ENCODE measurements at regions not wholly inside any gene's neighbourhood (a gene's known extent, or its start where the extent isn't known, plus 50 kb on each side); places are given as distances from the start of the nearest gene placed in this dataset.
A peak's percentile ranks its signal among the peaks of the same experiment; 100 is the strongest.

GRCh38 chr2:11018651-11019185 lies 107.0 kb downstream of the KCNF1 start:
- no peak for DNase-seq

DNA sequence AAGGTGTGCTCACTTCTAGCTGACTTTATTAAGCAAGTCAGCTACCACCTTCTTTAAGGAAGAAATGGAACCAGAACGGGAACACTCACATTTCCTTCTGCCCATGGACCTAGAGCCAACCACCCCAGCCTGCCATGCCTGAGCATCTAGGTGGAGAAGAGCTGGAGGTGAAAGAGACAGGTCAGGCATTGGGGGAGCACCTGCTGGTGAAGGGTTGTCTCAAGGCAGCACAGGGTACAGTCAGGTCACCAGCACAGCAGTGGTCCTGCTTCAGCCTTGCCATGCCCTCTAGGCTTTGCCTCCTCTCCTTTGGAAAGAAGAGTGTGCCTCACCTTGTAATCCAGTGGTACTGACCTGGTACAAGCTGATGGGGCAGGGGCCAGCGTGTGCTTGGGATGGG lies 107.9 kb downstream of the KCNF1 start:
- no peak for DNase-seq

GRCh38 chr2:11022064-11022463 lies 110.3 kb downstream of the KCNF1 start:
- no peak for DNase-seq

GRCh38 chr2:11022591-11023273 lies 111.0 kb downstream of the KCNF1 start:
- no peak for DNase-seq

DNA sequence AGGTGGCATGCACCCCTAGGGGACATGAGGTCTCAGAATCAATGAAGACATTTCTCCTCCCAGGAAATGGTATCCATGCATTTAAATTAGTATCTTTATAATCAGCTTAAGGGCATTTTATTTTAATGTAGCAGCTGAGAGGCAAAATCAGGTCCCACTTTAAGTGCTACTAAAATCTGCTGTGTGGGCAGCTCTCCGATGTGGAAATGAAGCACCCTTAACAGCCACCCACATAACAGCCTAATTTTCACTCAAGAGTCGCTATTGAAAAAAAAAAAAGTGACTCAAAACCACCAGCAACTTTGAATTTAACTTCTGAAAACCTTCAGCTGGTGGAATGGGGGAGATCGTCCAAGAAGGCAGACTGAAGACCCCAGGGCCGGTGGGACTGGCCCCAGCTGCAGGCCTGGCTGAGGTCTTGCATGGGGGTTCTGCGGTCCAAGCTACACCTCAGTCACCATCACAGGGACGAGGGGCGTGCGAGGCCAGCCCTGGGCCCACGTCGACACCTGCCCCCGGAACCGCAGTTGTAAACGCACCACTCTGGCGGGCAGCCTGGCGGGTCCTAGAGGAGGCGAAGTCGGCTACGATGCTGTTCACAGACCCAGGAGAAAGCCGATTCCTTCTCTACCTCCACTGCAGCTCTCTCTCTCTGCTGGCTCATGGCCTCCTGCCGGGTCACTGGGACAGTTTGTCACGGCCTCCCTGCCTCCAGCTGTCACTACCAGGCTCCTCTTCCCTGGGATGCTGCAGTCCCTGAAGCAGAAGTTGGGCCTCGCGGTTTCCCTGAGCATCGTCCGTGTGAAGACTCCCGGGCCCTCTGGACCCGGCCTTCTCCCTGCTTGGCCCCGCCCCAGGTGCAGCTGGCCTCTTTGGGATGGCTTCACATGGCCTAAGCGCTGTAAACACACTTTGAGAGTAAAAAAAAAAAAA lies 111.9 kb downstream of the KCNF1 start:
- DNase-seq, result no peak

DNA sequence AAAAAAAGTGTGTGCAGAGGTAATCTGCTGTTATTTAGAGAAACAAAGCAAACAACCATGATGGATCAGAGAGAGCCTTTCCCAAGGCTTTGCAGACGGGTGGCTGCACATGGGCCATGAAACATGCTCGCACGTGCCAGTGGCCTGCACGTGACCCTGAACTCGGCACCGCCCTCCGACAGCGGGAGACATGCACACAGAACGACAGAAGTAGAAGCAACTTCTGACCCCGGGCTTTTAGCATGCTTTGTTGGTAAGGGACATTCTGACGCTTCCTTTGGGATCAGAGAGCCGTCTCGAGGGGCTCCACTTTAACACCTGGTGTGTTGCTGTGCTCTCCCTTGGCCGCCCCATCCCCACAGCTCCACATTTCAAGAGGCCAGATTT lies 112.5 kb downstream of the KCNF1 start:
- DNase-seq, result peak; percentile 17

DNA sequence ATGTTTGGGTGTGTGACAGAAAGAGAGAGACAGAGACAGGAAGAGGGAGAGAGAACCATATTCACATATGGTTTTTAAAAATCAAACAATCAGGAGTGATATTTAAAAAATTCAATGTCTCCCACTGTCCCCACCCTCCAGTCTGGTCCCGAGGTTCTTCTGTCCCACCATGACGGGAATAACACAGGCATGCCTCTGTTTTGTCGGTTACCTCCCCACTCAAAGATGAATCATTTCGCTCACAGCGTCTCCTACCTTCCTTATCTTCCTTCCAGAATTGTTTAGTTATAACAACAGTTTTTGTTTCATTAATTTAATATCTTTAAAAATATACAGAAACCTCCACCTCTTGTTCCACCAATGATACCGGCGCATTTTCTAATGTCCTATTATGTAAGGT lies 113.0 kb downstream of the KCNF1 start:
- DNase-seq, result no peak

- no peak for DNase-seq
Measured at GRCh38 chr2:11026286-11026921, 114.7 kb downstream of the KCNF1 start.

- no peak for DNase-seq
Measured at GRCh38 chr2:11027195-11027594, 115.5 kb downstream of the KCNF1 start.

DNA sequence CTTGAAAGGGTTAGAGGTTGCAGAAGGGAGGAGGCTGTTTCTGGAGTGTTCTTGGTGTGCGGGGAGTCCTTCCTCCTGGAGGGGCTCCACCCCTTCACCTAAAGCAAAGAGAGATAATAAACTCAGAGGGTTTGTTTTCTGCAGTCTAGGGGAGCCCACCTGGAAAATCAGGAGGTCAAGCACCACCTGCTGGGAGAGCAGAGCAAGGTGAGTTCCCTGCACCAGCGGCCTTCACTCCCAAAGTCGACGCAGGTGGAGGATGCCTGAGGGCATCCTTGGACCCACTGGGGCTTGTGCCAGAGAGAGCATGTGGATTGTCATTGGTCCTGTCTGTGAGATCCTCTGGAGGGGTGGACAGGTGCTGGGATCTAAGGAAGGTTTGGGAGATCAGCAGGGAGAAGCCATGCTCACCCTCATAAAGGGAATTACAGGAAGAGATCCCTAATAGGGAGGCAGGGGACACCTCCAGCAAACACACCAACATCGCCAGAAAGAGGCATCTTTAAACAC lies 116.7 kb downstream of the KCNF1 start:
- DNase-seq, result no peak

DNA sequence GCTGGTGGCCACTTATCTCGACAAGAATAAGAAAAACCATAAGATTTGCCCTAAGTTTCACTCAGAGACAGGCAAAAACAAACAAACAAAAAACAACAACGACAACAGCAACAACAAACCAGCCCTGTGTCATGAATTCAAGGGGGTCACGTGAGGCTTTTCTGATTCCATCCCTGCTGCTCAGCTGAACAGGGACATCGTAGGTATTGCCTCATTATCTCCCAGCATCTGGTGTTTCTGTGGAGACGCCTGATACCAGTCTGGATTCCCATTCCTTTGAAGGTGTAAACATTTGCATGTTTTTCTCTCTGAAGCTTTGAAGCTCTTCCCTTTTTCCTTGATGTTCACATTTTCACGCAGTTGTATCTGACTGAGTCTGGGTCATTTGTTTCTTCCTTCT lies 117.4 kb downstream of the KCNF1 start:
- DNase-seq, result no peak

- no peak for DNase-seq
Measured at GRCh38 chr2:11030036-11030435, 118.3 kb downstream of the KCNF1 start.

- DNase-seq, result no peak
Measured at GRCh38 chr2:11030909-11031308, 119.2 kb downstream of the KCNF1 start.

- DNase-seq, result no peak
Measured at GRCh38 chr2:11031876-11032275, 120.1 kb downstream of the KCNF1 start.

DNA sequence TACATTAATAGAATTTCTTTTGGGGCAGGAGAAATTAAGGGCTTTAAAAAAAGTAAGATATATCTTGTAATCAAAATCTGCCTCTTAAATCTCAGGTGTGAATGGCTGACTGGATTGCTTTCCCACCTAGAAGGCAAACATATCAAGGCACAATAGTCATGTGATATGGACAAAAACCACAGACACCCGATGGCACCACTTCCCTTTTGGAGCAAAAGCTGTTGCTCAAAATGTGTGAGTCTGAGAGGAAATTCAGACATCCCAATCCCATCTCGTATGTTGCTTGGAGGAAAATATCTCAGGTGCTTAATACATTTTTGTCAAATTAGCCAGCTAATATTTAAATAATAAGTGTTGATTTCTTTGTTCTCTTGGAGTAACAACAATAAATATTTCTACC lies 120.7 kb downstream of the KCNF1 start:
- no peak for DNase-seq

DNA sequence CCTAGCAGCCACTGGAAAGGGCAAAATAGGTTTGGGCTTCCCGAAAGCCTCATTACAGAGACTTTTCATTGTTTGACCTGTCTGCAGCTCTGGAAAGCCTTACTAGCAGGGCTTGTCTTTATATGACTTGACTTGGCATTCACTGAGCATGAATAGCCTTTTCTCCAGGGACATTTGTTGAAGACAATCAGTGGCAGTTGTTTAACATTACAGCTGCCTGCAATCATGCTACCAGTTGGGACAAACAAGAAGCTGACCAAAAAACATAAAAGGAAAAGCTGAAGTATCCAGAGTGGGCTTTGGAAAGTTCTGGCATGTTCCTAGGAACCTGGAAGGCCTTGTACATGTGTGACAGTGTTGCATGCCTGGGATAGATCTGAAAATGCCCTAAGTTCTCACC lies 121.4 kb downstream of the KCNF1 start:
- no peak for DNase-seq

- DNase-seq, result no peak
Measured at GRCh38 chr2:11038641-11039040, 116.6 kb upstream of the SLC66A3 start.

GRCh38 chr2:11040992-11041391 lies 114.3 kb upstream of the SLC66A3 start:
- no peak for DNase-seq

- DNase-seq, result no peak
Measured at GRCh38 chr2:11042841-11043240, 112.4 kb upstream of the SLC66A3 start.

DNA sequence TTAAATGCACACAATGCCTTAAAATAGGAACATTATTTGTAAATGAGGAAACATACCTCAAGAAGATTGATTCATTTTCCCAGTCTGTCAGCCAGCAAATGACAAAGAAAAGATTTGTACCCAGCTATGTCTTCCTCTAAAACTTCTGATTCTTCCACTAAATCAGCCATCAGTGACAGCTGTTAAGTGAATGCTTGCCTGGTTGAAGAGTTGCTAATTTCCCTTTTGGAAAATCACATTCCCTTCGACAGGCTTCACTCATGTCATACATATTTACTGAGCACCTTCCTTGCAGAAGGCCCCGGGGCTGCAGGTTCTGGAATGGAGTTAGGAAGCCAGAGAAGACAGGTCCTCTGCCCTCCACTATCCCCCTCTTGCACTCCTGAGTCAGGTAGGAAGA lies 112.0 kb upstream of the SLC66A3 start:
- no peak for DNase-seq

DNA sequence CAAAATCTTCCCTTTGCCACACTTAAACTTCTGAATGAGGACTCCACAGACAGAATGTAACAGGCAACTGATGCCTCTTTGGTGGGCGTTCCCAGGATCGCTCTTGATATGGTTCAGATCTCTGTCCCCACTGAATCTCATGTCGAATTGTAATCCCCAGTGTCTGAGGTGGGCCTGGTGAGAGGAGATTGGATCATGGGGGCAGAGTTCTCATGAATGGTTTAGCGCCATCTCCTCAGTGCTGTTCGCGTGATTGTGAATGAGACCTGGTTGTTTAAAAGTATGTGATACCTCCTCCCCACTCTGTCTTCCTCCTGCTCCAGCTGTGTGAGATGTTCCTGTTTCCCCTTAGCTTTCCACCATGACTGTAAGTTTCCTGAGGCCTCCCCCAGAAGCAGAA lies 111.1 kb upstream of the SLC66A3 start:
- DNase-seq, result no peak

DNA sequence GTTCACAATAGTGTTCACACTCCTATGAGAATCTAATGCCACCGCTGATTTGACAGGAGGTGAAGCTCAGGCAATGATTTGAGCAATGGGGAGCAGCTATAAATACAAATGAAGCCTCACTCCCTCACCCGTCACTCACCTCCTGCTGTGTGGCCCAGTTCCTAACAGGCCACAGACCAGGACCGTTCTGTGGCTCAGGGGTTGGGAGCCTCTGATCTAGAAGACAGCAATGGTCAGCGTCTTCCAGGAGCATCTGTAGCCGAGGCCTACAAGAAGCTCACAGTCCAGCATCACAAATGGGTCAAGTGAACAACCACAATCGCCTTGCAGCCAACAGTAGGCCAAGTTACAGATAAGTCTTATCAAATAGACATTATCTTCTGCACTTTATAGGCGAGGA lies 110.0 kb upstream of the SLC66A3 start:
- DNase-seq, result no peak

GRCh38 chr2:11048335-11049008 lies 106.8 kb upstream of the SLC66A3 start:
- DNase-seq, result no peak
